GM21360 (cell line): ENCODE measurements at regions not wholly inside any gene's neighbourhood (a gene's known extent, or its start where the extent isn't known, plus 50 kb on each side); places are given as distances from the start of the nearest gene placed in this dataset.

Experiments
- ATAC-seq: cut with Tn5 transposase; IDR thresholded peaks from one replicate; pipeline ENCODE4 v1.9.1; 2021; ENCODE audit warnings: mild to moderate bottlenecking, moderate library complexity; ENCODE audit not compliant: unreplicated experiment

GRCh38 chr12:92583910-92584309, 118.9 kb upstream of the PLEKHG7 start:
- no peak for ATAC-seq

- ATAC-seq, result no peak
Observed at GRCh38 chr12:92582893-92583292, 119.9 kb upstream of the PLEKHG7 start.

GRCh38 chr12:92582475-92582874, 120.3 kb upstream of the PLEKHG7 start:
- ATAC-seq, result no peak

- no peak for ATAC-seq
Observed at GRCh38 chr12:92581604-92582003, 121.2 kb upstream of the PLEKHG7 start.

GRCh38 chr12:92574911-92575570, 127.7 kb upstream of the PLEKHG7 start:
- ATAC-seq, result no peak

- ATAC-seq, result no peak
Observed at GRCh38 chr12:92574051-92574783, 128.6 kb upstream of the PLEKHG7 start.

- ATAC-seq, result no peak
Observed at GRCh38 chr12:92573104-92573503, 129.7 kb upstream of the PLEKHG7 start.

GRCh38 chr12:92571844-92572543, 130.8 kb upstream of the PLEKHG7 start:
- ATAC-seq, result no peak

- no peak for ATAC-seq
Observed at GRCh38 chr12:92571169-92571568, 131.6 kb upstream of the PLEKHG7 start.

- ATAC-seq, result peak; percentile 85
Observed at GRCh38 chr12:92570056-92570753, 132.6 kb upstream of the PLEKHG7 start.

GRCh38 chr12:92568691-92569090, 134.1 kb upstream of the PLEKHG7 start:
- no peak for ATAC-seq

GRCh38 chr12:92566448-92567019, 136.3 kb upstream of the PLEKHG7 start:
- no peak for ATAC-seq

GRCh38 chr12:92563819-92564218, 139.0 kb upstream of the PLEKHG7 start:
- no peak for ATAC-seq

- no peak for ATAC-seq
Observed at GRCh38 chr12:92562063-92562734, 140.6 kb upstream of the PLEKHG7 start.

GRCh38 chr12:92561543-92561899, 141.3 kb upstream of the PLEKHG7 start:
- ATAC-seq, result no peak

- ATAC-seq, result no peak
Observed at GRCh38 chr12:92560713-92561542, 141.9 kb upstream of the PLEKHG7 start.

GRCh38 chr12:92558806-92559205, 144.0 kb upstream of the PLEKHG7 start:
- no peak for ATAC-seq

GRCh38 chr12:92558215-92558773, 144.5 kb upstream of the PLEKHG7 start:
- no peak for ATAC-seq

- ATAC-seq, result no peak
Observed at GRCh38 chr12:92557422-92557724, 145.4 kb upstream of the PLEKHG7 start.
